GM12878 (cell line): ENCODE measurements at regions not wholly inside any gene's neighbourhood (a gene's known extent, or its start where the extent isn't known, plus 50 kb on each side); places are given as distances from the start of the nearest gene placed in this dataset.
A peak's percentile ranks its signal among the peaks of the same experiment; 100 is the strongest.

ENCODE experiments used
- ASH2L ChIP-seq: fragments of 300-600, 200-600 bp; sonication (generic); IDR thresholded peaks from 2 replicates; pipeline ENCODE4 v1.6.1; 2017; ENCODE audit warnings: low read depth, mild to moderate bottlenecking, borderline replicate concordance
- ATF3 ChIP-seq: IDR thresholded peaks from 2 replicates; pipeline ENCODE4 v1.6.1; 2011; ENCODE audit warnings: low read depth, mild to moderate bottlenecking, low read length, moderate library complexity, borderline replicate concordance; ENCODE audit errors: extremely low read depth
- CHD2 ChIP-seq: IDR thresholded peaks from 2 replicates; pipeline ENCODE4 v1.6.1; 2011; ENCODE audit warnings: low read depth, low read length, improper control_type of control experiment, borderline replicate concordance
- EP300 ChIP-seq, 2 experiments: fragments of 150-350 bp in 1 of 2; IDR thresholded peaks; 2 replicates each; pipeline ENCODE4 v1.6.1; 2011 to 2012; ENCODE audit warnings: low read depth in 2 of 2, low read length in 2 of 2, borderline replicate concordance in 1 of 2, improper control_type of control experiment in 1 of 2, inconsistent platforms in 1 of 2; ENCODE audit not compliant: control insufficient read depth in 1 of 2
- ETV6 ChIP-seq, 2 experiments: fragments of 450-650 bp in 1 of 2; IDR thresholded peaks in 1 of 2; conservative IDR thresholded peaks in 1 of 2; 2 replicates each; pipeline ENCODE4 v1.6.1; 2014; ENCODE audit warnings: antibody characterized with exemption in 1 of 2, borderline replicate concordance in 1 of 2, low read depth in 1 of 2, mild to moderate bottlenecking in 1 of 2, moderate library complexity in 1 of 2
- FOXM1 ChIP-seq: IDR thresholded peaks from 2 replicates; pipeline ENCODE4 v1.6.1; 2012; ENCODE audit warnings: low read depth, mild to moderate bottlenecking, inconsistent platforms, low read length, moderate library complexity
- GATAD2B ChIP-seq: fragments of 450-650 bp; conservative IDR thresholded peaks from 2 replicates; pipeline ENCODE4 v1.6.1; 2017; ENCODE audit warnings: low read depth, mild to moderate bottlenecking, moderate library complexity
- IRF4 ChIP-seq: IDR thresholded peaks from 2 replicates; pipeline ENCODE4 v1.6.1; 2011; ENCODE audit warnings: low read depth, low read length
- KLF5 ChIP-seq: fragments of 450-650 bp; IDR thresholded peaks from 2 replicates; pipeline ENCODE4 v1.6.1; 2014; ENCODE audit warnings: mild to moderate bottlenecking; ENCODE audit not compliant: partially characterized antibody
- MTA3 ChIP-seq: IDR thresholded peaks from 2 replicates; pipeline ENCODE4 v1.6.1; 2012; ENCODE audit warnings: low read length, inconsistent platforms, borderline replicate concordance
- NRF1 ChIP-seq: conservative IDR thresholded peaks from 2 replicates; pipeline ENCODE4 v1.6.1; 2011; ENCODE audit warnings: mild to moderate bottlenecking, low read depth, low read length, improper control_type of control experiment
- PKNOX1 ChIP-seq: fragments of 450-650 bp; IDR thresholded peaks from 2 replicates; pipeline ENCODE4 v1.6.1; 2016; ENCODE audit warnings: mild to moderate bottlenecking
- POLR2AphosphoS5 ChIP-seq: IDR thresholded peaks from 2 replicates; pipeline ENCODE4 v1.6.1; 2011; ENCODE audit warnings: mild to moderate bottlenecking, low read length, inconsistent platforms
- RELB ChIP-seq: fragments of 450-650 bp; IDR thresholded peaks from 2 replicates; pipeline ENCODE4 v1.6.1; 2017; ENCODE audit warnings: low read depth, mild to moderate bottlenecking, moderate library complexity
- SIN3A ChIP-seq: IDR thresholded peaks from 2 replicates; pipeline ENCODE4 v1.6.1; 2012; ENCODE audit warnings: low read depth, low read length, improper control_type of control experiment
- SMAD1 ChIP-seq: fragments of 450-650 bp; IDR thresholded peaks from 2 replicates; pipeline ENCODE4 v1.6.1; 2018; ENCODE audit warnings: mild to moderate bottlenecking, low read depth; ENCODE audit not compliant: partially characterized antibody
- SMARCA5 ChIP-seq: fragments of 450-650 bp; IDR thresholded peaks from 2 replicates; pipeline ENCODE4 v1.6.1; 2017; ENCODE audit warnings: mild to moderate bottlenecking
- TBL1XR1 ChIP-seq: IDR thresholded peaks from 2 replicates; pipeline ENCODE4 v1.6.1; 2012; ENCODE audit warnings: low read depth, low read length, improper control_type of control experiment
- ZNF207 ChIP-seq: fragments of 450-650 bp; IDR thresholded peaks from 2 replicates; pipeline ENCODE4 v1.6.1; 2014; ENCODE audit warnings: antibody characterized with exemption, mild to moderate bottlenecking, borderline replicate concordance
- TF ChIP-seq, protein P1 (sequence below): IDR thresholded peaks from 2 replicates; pipeline ENCODE4 v1.6.1; 2012; ENCODE audit warnings: improper control_type of control experiment, low read depth, low read length; ENCODE audit not compliant: insufficient replicate concordance
- TF ChIP-seq, protein P2 (sequence below): IDR thresholded peaks from 2 replicates; pipeline ENCODE4 v1.6.1; 2012; ENCODE audit warnings: low read depth, low read length, improper control_type of control experiment

GRCh38 chr17:77881545-77881944, 77.0 kb upstream of the TNRC6C start (continued):
- TF ChIP-seq PKNOX1 (no peak), ASH2L (no peak), ATF3 (no peak), CHD2 (peak; percentile 78; the same call in 1 of the 2 replicates), MTA3 (no peak; the same call in 1 of the 2 replicates), SMARCA5 (no peak), FOXM1 (peak; percentile 51; the same call in 1 of the 2 replicates), GATAD2B (peak; percentile 98), ETV6 (conservative IDR thresholded peaks at IDR 0.05 in 1 of 2, IDR thresholded peaks at IDR 0.05 in 1 of 2; ENCODE audit: borderline replicate concordance in 1 of 2, low read depth in 1 of 2) (peak in 1 of 2 experiments; percentile 46; a peak in 1 of 4 replicates), ZNF207 (0 out of 2 replicates have a peak, but pooled peaks have one; percentile 33), SIN3A (0 out of 2 replicates have a peak, but pooled peaks have one; percentile 31), KLF5 (no peak), IRF4 (no peak), NRF1 (no peak), POLR2AphosphoS5 (no peak), EP300 (IDR thresholded peaks at IDR 0.05; ENCODE audit: borderline replicate concordance in 1 of 2, control insufficient read depth in 1 of 2, low read depth in 2 of 2, low read length in 2 of 2) (peak; percentile 70 to 90; a peak in 3 of 4 replicates), SMAD1 (peak; percentile 58), TBL1XR1 (peak; percentile 96), RELB (peak; percentile 23; the same call in 1 of the 2 replicates)
- TF ChIP-seq, protein P1, sequence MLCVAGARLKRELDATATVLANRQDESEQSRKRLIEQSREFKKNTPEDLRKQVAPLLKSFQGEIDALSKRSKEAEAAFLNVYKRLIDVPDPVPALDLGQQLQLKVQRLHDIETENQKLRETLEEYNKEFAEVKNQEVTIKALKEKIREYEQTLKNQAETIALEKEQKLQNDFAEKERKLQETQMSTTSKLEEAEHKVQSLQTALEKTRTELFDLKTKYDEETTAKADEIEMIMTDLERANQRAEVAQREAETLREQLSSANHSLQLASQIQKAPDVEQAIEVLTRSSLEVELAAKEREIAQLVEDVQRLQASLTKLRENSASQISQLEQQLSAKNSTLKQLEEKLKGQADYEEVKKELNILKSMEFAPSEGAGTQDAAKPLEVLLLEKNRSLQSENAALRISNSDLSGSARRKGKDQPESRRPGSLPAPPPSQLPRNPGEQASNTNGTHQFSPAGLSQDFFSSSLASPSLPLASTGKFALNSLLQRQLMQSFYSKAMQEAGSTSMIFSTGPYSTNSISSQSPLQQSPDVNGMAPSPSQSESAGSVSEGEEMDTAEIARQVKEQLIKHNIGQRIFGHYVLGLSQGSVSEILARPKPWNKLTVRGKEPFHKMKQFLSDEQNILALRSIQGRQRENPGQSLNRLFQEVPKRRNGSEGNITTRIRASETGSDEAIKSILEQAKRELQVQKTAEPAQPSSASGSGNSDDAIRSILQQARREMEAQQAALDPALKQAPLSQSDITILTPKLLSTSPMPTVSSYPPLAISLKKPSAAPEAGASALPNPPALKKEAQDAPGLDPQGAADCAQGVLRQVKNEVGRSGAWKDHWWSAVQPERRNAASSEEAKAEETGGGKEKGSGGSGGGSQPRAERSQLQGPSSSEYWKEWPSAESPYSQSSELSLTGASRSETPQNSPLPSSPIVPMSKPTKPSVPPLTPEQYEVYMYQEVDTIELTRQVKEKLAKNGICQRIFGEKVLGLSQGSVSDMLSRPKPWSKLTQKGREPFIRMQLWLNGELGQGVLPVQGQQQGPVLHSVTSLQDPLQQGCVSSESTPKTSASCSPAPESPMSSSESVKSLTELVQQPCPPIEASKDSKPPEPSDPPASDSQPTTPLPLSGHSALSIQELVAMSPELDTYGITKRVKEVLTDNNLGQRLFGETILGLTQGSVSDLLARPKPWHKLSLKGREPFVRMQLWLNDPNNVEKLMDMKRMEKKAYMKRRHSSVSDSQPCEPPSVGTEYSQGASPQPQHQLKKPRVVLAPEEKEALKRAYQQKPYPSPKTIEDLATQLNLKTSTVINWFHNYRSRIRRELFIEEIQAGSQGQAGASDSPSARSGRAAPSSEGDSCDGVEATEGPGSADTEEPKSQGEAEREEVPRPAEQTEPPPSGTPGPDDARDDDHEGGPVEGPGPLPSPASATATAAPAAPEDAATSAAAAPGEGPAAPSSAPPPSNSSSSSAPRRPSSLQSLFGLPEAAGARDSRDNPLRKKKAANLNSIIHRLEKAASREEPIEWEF = peak; percentile 74
- TF ChIP-seq, protein P2, sequence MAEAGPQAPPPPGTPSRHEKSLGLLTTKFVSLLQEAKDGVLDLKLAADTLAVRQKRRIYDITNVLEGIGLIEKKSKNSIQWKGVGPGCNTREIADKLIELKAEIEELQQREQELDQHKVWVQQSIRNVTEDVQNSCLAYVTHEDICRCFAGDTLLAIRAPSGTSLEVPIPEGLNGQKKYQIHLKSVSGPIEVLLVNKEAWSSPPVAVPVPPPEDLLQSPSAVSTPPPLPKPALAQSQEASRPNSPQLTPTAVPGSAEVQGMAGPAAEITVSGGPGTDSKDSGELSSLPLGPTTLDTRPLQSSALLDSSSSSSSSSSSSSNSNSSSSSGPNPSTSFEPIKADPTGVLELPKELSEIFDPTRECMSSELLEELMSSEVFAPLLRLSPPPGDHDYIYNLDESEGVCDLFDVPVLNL = no peak
